Upper lobe of left lung (tissue), 4 donors: ENCODE measurements at regions not wholly inside any gene's neighbourhood (a gene's known extent, or its start where the extent isn't known, plus 50 kb on each side); places are given as distances from the start of the nearest gene placed in this dataset.

Experiments
- EP300 ChIP-seq, 4 donors: sonication (generic); formaldehyde crosslinking; IDR thresholded peaks; one replicate each; pipeline ENCODE4 v1.5.1; 2017; ENCODE audit warnings: antibody characterized with exemption in 4 of 4, control low read depth in 2 of 4
- POLR2A ChIP-seq, 4 donors: fragments of 450-650 bp; IDR thresholded peaks; one replicate each; pipeline ENCODE4 v1.5.1; 2016 to 2017; ENCODE audit warnings: antibody characterized with exemption in 4 of 4, mild to moderate bottlenecking in 2 of 4

DNA sequence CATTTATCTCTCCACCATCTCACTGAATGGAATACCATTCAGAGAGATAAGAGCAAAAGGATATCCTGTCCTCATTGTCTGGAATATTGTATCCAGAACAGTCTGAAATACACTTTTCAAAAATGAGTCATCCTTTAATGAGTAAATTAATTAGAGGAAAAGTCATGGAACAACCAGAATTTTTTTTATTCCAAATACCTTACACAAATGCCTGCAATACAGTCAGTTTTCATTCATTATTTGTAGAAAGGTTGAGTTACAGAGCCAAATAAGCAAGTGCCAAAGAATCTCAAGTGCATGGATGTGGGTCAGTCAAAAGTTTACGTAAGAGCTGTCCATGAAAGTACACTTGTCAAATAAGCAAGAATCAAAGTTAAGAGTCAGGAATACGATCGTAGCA, 482.6 kb downstream of the IPMK start:
- TF ChIP-seq POLR2A (IDR thresholded peaks at IDR 0.05), result no peak
- no peak for TF ChIP-seq EP300 (IDR thresholded peaks at IDR 0.05)
